ENCODE measurements at regions not wholly inside any gene's neighbourhood (a gene's known extent, or its start where the extent isn't known, plus 50 kb on each side); places are given as distances from the start of the nearest gene placed in this dataset.

- TF ChIP-seq POLR2A (IDR thresholded peaks at IDR 0.05) (no peak), EP300 (IDR thresholded peaks at IDR 0.05) (no peak)
These were observed 541.9 kb downstream of the CDH26 start for GRCh38 chr20:60500038-60500701.
